ENCODE measurements at regions not wholly inside any gene's neighbourhood (a gene's known extent, or its start where the extent isn't known, plus 50 kb on each side); places are given as distances from the start of the nearest gene placed in this dataset.

GRCh38 chr1:101389547-101389929 lies 152.7 kb downstream of the S1PR1 start:
- DNase-seq = no peak
- H3K27me3 ChIP-seq = no peaks in the 10 kb centered on the region
- intact Hi-C loops (cut with DNase I) = no loop called here
- H3K27ac ChIP-seq = no peak overlapping the region
- no peak for TF ChIP-seq CTCF (IDR thresholded peaks at IDR 0.05)
- no peaks in the 10 kb centered on the region for H3K9me3 ChIP-seq
- H3K4me1 ChIP-seq = no peaks in the 10 kb centered on the region
- H3K4me3 ChIP-seq = no peak overlapping the region
- H3K36me3 ChIP-seq = no peaks in the 10 kb centered on the region
- no peak overlapping the region for H3K9ac ChIP-seq (ENCODE audit: low read depth in 2 of 2, low read length in 2 of 2)

- intact Hi-C loops (cut with DNase I) = no loop called here
- H3K9me3 ChIP-seq = no peaks in the 10 kb centered on the region
Measured at GRCh38 chr1:101392552-101392951, 155.7 kb downstream of the S1PR1 start.

GRCh38 chr1:101394041-101394440 lies 157.2 kb downstream of the S1PR1 start:
- no peaks in the 10 kb centered on the region for H3K4me1 ChIP-seq
- no peaks in the 10 kb centered on the region for H3K36me3 ChIP-seq
- H3K9me3 ChIP-seq = no peaks in the 10 kb centered on the region
- H3K27me3 ChIP-seq = no peaks in the 10 kb centered on the region
- TF ChIP-seq CTCF (IDR thresholded peaks at IDR 0.05) = no peak
- intact Hi-C loops (cut with DNase I) = no loop called here
- no peak overlapping the region for H3K4me3 ChIP-seq
- H3K9ac ChIP-seq (ENCODE audit: low read depth in 2 of 2, low read length in 2 of 2) = no peak overlapping the region
- no peak for DNase-seq
- no peak overlapping the region for H3K27ac ChIP-seq

More at GRCh38 chr1:101392552-101392951, 155.7 kb downstream of the S1PR1 start:
- Histone ChIP-seq H3K27ac (no peak overlapping the region), H3K27me3 (no peaks in the 10 kb centered on the region), H3K36me3 (no peaks in the 10 kb centered on the region), H3K4me3 (no peak overlapping the region), H3K9ac (ENCODE audit: low read depth in 2 of 2, low read length in 2 of 2) (no peak overlapping the region), H3K4me1 (no peaks in the 10 kb centered on the region)
- TF ChIP-seq CTCF (IDR thresholded peaks at IDR 0.05) = no peak
- DNase-seq = no peak

GRCh38 chr1:101399222-101399621 lies 162.4 kb downstream of the S1PR1 start:
- no peak for TF ChIP-seq CTCF (IDR thresholded peaks at IDR 0.05)
- Histone ChIP-seq H3K4me3 (no peak overlapping the region), H3K27ac (no peak overlapping the region), H3K9ac (ENCODE audit: low read depth in 2 of 2, low read length in 2 of 2) (no peak overlapping the region), H3K9me3 (no peaks in the 10 kb centered on the region), H3K4me1 (no peaks in the 10 kb centered on the region), H3K27me3 (no peaks in the 10 kb centered on the region), H3K36me3 (no peaks in the 10 kb centered on the region)
- intact Hi-C loops (cut with DNase I) = no loop called here
- no peak for DNase-seq

GRCh38 chr1:101406271-101406670 lies 169.5 kb downstream of the S1PR1 start:
- intact Hi-C loops (cut with DNase I) = no loop called here
- no peaks in the 10 kb centered on the region for H3K36me3 ChIP-seq

More at GRCh38 chr1:101406271-101406670, 169.5 kb downstream of the S1PR1 start:
- no peaks in the 10 kb centered on the region for H3K9me3 ChIP-seq
- no peaks in the 10 kb centered on the region for H3K4me1 ChIP-seq
- H3K27ac ChIP-seq = no peak overlapping the region
- no peaks in the 10 kb centered on the region for H3K27me3 ChIP-seq
- DNase-seq = no peak
- TF ChIP-seq CTCF (IDR thresholded peaks at IDR 0.05) = no peak
- H3K4me3 ChIP-seq = no peak overlapping the region
- no peak overlapping the region for H3K9ac ChIP-seq (ENCODE audit: low read depth in 2 of 2, low read length in 2 of 2)
